Common myeloid progenitor, CD34-positive (primary cell): ENCODE measurements at regions not wholly inside any gene's neighbourhood (a gene's known extent, or its start where the extent isn't known, plus 50 kb on each side); places are given as distances from the start of the nearest gene placed in this dataset.

Source experiments
- CTCF ChIA-PET: fragments of 350-600 bp; sonication (Branson Sonifier 250); formaldehyde crosslinking; loops from one replicate; lab custom pipeline; 2021; ENCODE audit warnings: antibody characterized with exemption; lab: Charles Lee
- POLR2A ChIA-PET: fragments of 350-600 bp; sonication (Branson Sonifier 250); formaldehyde crosslinking; loops from one replicate; lab custom pipeline; 2021; ENCODE audit warnings: antibody characterized with exemption; lab: Charles Lee
- DNase-seq, 3 donors: peaks; one replicate each; pipeline versions ENCODE4 v3.0.0 to v3.0.0-alpha.2; 2013
- H3K27ac ChIP-seq, 2 experiments: 1 replicate in 1 of 2; 2 replicates in 1 of 2; pipeline ENCODE4 v1.7.0; 2013; ENCODE audit warnings: inconsistent platforms in 2 of 2, low read length in 2 of 2, mild to moderate bottlenecking in 2 of 2, low read depth in 1 of 2, moderate library complexity in 1 of 2; ENCODE audit not compliant: severe bottlenecking in 2 of 2, insufficient read depth in 1 of 2, poor library complexity in 1 of 2
- H3K27me3 ChIP-seq, 5 experiments: replicated peaks in 2 of 5; 1 replicate in 3 of 5; 2 replicates in 2 of 5; pipeline versions ENCODE4 v1.6.1 to v1.7.0; 2013; ENCODE audit warnings: low read length in 4 of 5, mild to moderate bottlenecking in 2 of 5, moderate library complexity in 2 of 5, inconsistent platforms in 1 of 5; ENCODE audit not compliant: insufficient read depth in 5 of 5, control insufficient read depth in 4 of 5
- H3K36me3 ChIP-seq, 4 experiments: 1 replicate in 2 of 4; 2 replicates in 2 of 4; pipeline versions ENCODE4 v1.6.1 to v1.7.0; 2013; ENCODE audit warnings: low read length in 3 of 4, control low read depth in 1 of 4, mild to moderate bottlenecking in 1 of 4; ENCODE audit not compliant: control insufficient read depth in 4 of 4, insufficient read depth in 4 of 4
- H3K4me1 ChIP-seq, 4 experiments: 1 replicate in 3 of 4; 2 replicates in 1 of 4; pipeline versions ENCODE4 v1.6.1 to v1.7.1; 2013; ENCODE audit warnings: low read length in 3 of 4, mild to moderate bottlenecking in 3 of 4, control low read depth in 1 of 4, inconsistent platforms in 1 of 4, moderate library complexity in 1 of 4; ENCODE audit not compliant: control insufficient read depth in 4 of 4, insufficient read depth in 4 of 4; ENCODE audit errors: control extremely low read depth in 1 of 4
- H3K4me3 ChIP-seq, 7 experiments: 1 replicate in 4 of 7; 2 replicates in 3 of 7; pipeline versions ENCODE4 v1.5.1 to v1.7.0; 2013; ENCODE audit warnings: mild to moderate bottlenecking in 7 of 7, low read length in 6 of 7, moderate library complexity in 6 of 7, inconsistent platforms in 2 of 7, low read depth in 2 of 7, control low read depth in 1 of 7; ENCODE audit not compliant: insufficient read depth in 4 of 7, control insufficient read depth in 1 of 7; ENCODE audit errors: extremely low read depth in 1 of 7
- H3K9me3 ChIP-seq, 5 experiments: 1 replicate in 4 of 5; 2 replicates in 1 of 5; pipeline versions ENCODE4 v1.6.1 to v1.7.1; 2013; ENCODE audit warnings: low read length in 4 of 5, mild to moderate bottlenecking in 2 of 5, inconsistent platforms in 1 of 5, low read depth in 1 of 5, moderate library complexity in 1 of 5; ENCODE audit not compliant: control insufficient read depth in 4 of 5, insufficient read depth in 2 of 5; ENCODE audit errors: control extremely low read depth in 1 of 5
- WGBS: methylation state at CpG from one replicate; pipeline ENCODE4 v1.1.5; 2013; ENCODE audit not compliant: insufficient coverage; 5-methylcytosine and 5-hydroxymethylcytosine counted together

DNA sequence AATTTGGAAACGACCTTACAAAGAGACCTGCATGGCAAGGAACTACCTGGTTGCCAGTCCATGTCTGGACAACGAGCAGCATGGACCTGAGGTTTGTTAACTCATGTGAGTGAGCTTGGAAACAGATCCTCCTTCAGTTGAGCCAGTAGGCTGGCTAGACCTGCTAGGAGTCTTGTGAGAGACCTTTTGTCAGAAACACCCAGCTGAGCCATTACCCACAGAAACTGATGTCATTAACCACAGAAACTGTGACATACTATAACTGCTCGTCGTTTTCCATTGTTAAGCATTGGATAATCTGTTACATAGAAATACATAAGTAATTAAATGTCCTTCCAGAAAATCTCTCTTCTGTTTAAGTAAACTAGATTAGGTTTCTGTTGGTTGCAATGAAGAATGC lies 211.1 kb upstream of the C21orf91 start:
- Histone ChIP-seq H3K4me1 (no peaks in the 10 kb centered on the region), H3K9me3 (no peaks in the 10 kb centered on the region), H3K4me3 (no peak overlapping the region), H3K27me3 (no peaks in the 10 kb centered on the region), H3K36me3 (no peaks in the 10 kb centered on the region), H3K27ac (no peak overlapping the region)
- ChIA-PET POLR2A (no interaction called here), CTCF (interaction anchor here (4.0 kb wide), 1 partner anchor 10 kb away, joined by 22 read pairs; no protein-coding TSS in a partner anchor)
- 91% methylated on average over 2 of the region's 4 CpGs for WGBS
- peak in 1 of 3 donors; percentile 8 for DNase-seq

DNA sequence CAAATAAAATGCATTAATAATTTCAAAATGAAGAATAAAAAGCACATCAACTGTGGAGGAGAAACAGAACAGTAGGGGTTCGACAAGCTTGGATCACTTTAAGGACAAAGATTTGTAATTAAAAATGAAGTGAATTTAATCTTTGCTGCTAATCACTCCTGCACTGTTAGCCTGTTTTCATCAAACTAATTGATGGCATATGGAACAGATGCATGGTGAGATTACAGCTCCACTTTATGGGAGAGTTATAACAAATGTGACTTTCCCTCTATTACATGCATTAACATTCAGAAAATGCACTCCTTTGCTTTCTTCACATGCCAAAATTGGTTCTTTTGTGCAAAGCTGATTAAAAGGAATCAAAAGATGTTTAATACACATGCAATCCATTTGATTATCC lies 207.2 kb upstream of the C21orf91 start:
- Histone ChIP-seq H3K4me3 (no peak overlapping the region), H3K36me3 (no peaks in the 10 kb centered on the region), H3K4me1 (no peaks in the 10 kb centered on the region), H3K27me3 (no peaks in the 10 kb centered on the region), H3K27ac (no peak overlapping the region), H3K9me3 (no peaks in the 10 kb centered on the region)
- no peak for DNase-seq
- POLR2A ChIA-PET: no interaction called here
- WGBS: no CpG with 5 or more reads among the region's 1 CpG
- CTCF ChIA-PET: no interaction called here

DNA sequence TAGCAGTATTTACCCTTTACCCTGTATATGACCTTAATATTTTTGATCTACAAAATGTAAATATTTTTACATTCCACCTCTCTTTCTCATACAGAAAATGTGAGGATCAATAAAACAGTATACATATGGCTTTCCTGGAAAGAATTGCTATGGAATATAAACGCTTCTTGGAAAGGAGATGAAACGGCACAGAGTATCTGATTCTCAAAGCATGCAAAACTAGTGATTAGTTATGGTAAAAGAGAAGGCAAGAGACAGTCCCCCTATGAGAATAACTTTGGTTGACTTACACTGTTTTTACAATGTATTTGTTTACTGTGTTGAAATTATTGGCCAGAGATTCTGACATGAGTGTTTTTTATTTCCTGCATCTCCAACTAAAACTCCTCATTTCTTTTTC lies 204.6 kb upstream of the C21orf91 start:
- H3K27ac ChIP-seq: no peak overlapping the region
- CTCF ChIA-PET: no interaction called here
- no peaks in the 10 kb centered on the region for H3K27me3 ChIP-seq
- no peaks in the 10 kb centered on the region for H3K4me1 ChIP-seq
- no peaks in the 10 kb centered on the region for H3K36me3 ChIP-seq
- H3K4me3 ChIP-seq: no peak overlapping the region
- WGBS: 81% methylated on average over 2 of the region's 2 CpGs
- H3K9me3 ChIP-seq: no peaks in the 10 kb centered on the region
- POLR2A ChIA-PET: no interaction called here
- no peak for DNase-seq

DNA sequence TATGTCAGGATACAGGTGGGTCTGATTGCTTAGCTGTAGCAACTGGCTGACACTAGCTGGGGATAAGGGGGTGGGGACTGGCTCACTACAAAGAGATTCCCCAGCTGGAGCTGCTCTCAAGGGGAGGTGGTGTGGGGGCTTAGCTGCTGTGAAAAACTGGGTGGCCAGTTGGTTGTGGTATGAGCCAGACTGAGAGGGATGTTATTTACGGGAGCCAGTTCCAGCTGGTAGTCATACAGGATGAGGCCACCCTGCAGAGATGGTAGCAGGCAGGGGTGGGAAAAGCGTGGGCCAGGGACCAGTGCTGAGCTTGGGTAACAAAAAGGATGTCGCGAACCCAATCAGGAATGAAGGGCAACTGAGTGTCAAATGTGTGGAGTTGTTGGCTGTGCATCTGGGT lies 204.0 kb upstream of the C21orf91 start:
- no peaks in the 10 kb centered on the region for H3K36me3 ChIP-seq
- H3K4me1 ChIP-seq: no peaks in the 10 kb centered on the region
- DNase-seq: no peak
- ChIA-PET POLR2A (no interaction called here), CTCF (no interaction called here)
- no peaks in the 10 kb centered on the region for H3K27me3 ChIP-seq
- H3K4me3 ChIP-seq: no peak overlapping the region
- H3K27ac ChIP-seq: no peak overlapping the region
- no peaks in the 10 kb centered on the region for H3K9me3 ChIP-seq
- WGBS: 95% methylated on average over 4 of the region's 4 CpGs

DNA sequence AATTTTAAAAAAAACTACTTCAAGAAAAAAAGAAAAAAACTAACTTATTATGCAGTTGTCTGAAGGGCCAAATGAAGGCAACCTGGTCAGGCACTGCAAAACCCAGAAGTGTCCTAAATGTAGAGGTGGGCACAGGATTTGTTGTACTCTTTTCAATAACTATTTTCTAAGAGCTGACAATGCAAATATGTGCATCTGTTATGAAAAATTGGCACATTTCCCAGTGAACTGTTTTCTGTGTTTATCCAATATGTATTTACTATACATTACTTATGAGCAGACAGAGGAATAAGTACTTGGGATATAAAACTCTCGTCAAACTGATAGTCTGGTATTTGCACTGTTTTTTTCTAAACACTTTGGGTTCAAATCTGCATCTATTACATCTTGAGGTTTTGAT lies 188.0 kb upstream of the C21orf91 start:
- no CpG with 5 or more reads among the region's 1 CpG for WGBS
- CTCF ChIA-PET: no interaction called here

DNA sequence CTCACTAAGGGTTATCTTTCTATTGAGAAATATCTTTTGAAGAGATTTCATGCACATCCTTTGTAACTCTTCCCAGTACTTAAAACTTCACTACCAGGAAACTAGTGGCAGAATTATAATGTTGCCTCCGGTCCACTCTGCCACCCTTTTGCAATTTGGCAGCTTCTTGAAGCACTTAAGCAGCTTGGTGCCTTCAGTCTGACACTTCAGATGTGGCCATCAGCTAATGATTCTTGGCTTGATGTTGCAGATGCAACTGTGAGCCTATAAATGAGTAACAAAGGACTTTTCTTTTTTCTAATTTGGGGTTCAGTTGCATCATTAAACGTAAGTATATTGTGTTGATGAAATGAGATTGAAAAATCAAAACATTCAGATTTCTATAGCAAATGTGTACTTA lies 187.5 kb upstream of the C21orf91 start:
- ChIA-PET POLR2A (interaction anchor here (0.5 kb wide), 1 partner anchor 1553 kb away, joined by 3 read pairs; no protein-coding TSS in a partner anchor), CTCF (no interaction called here)
- Histone ChIP-seq H3K9me3 (no peaks in the 10 kb centered on the region), H3K4me3 (no peak overlapping the region), H3K27me3 (no peaks in the 10 kb centered on the region), H3K4me1 (no peaks in the 10 kb centered on the region), H3K36me3 (no peaks in the 10 kb centered on the region), H3K27ac (no peak overlapping the region)
- DNase-seq: no peak
- WGBS: 83% methylated on average over 1 of the region's 2 CpGs

More for the DNA sequence above, 188.0 kb upstream of the C21orf91 start:
- no peak overlapping the region for H3K4me3 ChIP-seq
- H3K4me1 ChIP-seq: no peaks in the 10 kb centered on the region
- no peak for DNase-seq
- H3K27me3 ChIP-seq: no peaks in the 10 kb centered on the region
- POLR2A ChIA-PET: interaction anchor here (0.5 kb wide), 1 partner anchor 1553 kb away, joined by 3 read pairs; no protein-coding TSS in a partner anchor
- no peaks in the 10 kb centered on the region for H3K9me3 ChIP-seq
- H3K27ac ChIP-seq: no peak overlapping the region
- H3K36me3 ChIP-seq: no peaks in the 10 kb centered on the region

DNA sequence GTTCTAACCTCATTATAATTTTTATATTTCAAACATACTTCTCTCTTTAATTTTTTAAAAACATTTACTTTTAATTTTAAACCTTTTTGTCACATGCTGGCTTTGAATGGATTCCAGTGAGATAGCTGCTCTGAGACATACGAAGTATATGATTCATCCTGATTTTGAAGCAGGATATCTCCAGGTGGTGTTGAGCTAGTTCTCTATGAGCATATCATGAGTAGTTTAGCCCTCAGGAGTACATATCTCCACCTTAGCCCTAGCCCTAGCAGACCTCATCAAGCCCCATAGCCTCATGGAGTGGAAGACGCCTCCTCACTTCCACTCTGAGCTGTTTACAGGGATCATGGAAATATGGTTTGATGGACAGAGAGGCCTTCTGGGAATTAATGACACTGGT lies 183.2 kb upstream of the C21orf91 start:
- Histone ChIP-seq H3K36me3 (no peaks in the 10 kb centered on the region), H3K4me1 (peaks cover 0 to 6% (median 2%) of the 10 kb centered on the region in 4 experiments), H3K27me3 (no peaks in the 10 kb centered on the region), H3K27ac (no peak overlapping the region), H3K9me3 (peaks cover 0 to 2% (median 0%) of the 10 kb centered on the region in 5 experiments), H3K4me3 (no peak overlapping the region)
- ChIA-PET CTCF (no interaction called here), POLR2A (no interaction called here)
- DNase-seq: no peak
- no CpG with 5 or more reads among the region's 2 CpGs for WGBS
